B cell (primary cell): ENCODE measurements at regions not wholly inside any gene's neighbourhood (a gene's known extent, or its start where the extent isn't known, plus 50 kb on each side); places are given as distances from the start of the nearest gene placed in this dataset.

Experiments used
- ATAC-seq: fragments of 200-7000 bp; cut with Tn5 transposase; one replicate; pipeline ENCODE4 v1.10.0; 2021; ENCODE audit warnings: low read depth, mild to moderate bottlenecking, moderate number of reproducible peaks, moderate library complexity
- CTCF ChIA-PET: fragments of 350-600 bp; sonication (Branson Sonifier 250); formaldehyde crosslinking; loops from one replicate; lab custom pipeline; 2021; ENCODE audit warnings: antibody characterized with exemption, inconsistent platforms; lab: Charles Lee
- POLR2A ChIA-PET: fragments of 350-600 bp; sonication (Branson Sonifier 250); formaldehyde crosslinking; loops from one replicate; lab custom pipeline; 2021; ENCODE audit warnings: antibody characterized with exemption; lab: Charles Lee
- DNase-seq: peaks from one replicate; pipeline ENCODE4 v3.0.0; 2013
- H2AFZ ChIP-seq: 2 replicates; pipeline ENCODE4 v1.6.1; 2012; ENCODE audit warnings: mild to moderate bottlenecking, low read depth, low read length; ENCODE audit not compliant: insufficient read depth, poor library complexity, severe bottlenecking
- H3K27ac ChIP-seq, 2 donors: 1 replicate in 1 of 2; 2 replicates in 1 of 2; pipeline ENCODE4 v1.5.1; 2012 to 2013; ENCODE audit warnings: low read length in 2 of 2, mild to moderate bottlenecking in 2 of 2, moderate library complexity in 1 of 2
- H3K27me3 ChIP-seq, 4 experiments: fragments of 200-600 bp in 1 of 4; sonication (generic) in 1 of 4; replicated peaks in 1 of 4; 1 replicate in 2 of 4; 2 replicates in 2 of 4; pipeline versions ENCODE4 v1.6.1 to v1.7.0; 2013 to 2016; ENCODE audit warnings: low read length in 3 of 4, mild to moderate bottlenecking in 2 of 4, mixed read lengths in 1 of 4, moderate library complexity in 1 of 4; ENCODE audit not compliant: insufficient read depth in 4 of 4, control insufficient read depth in 3 of 4; ENCODE audit errors: control extremely low read depth in 1 of 4
- H3K36me3 ChIP-seq, 2 experiments: replicated peaks in 1 of 2; 1 replicate in 1 of 2; 2 replicates in 1 of 2; pipeline versions ENCODE4 v1.6.1 to v1.7.1; 2013; ENCODE audit warnings: low read length in 1 of 2; ENCODE audit not compliant: insufficient read depth in 2 of 2, control insufficient read depth in 1 of 2; ENCODE audit errors: control extremely low read depth in 1 of 2, extremely low read depth in 1 of 2
- H3K4me1 ChIP-seq, 2 donors: fragments of 200-600 bp in 1 of 2; sonication (generic) in 1 of 2; 1 replicate in 1 of 2; 2 replicates in 1 of 2; pipeline versions ENCODE4 v1.5.1 to v1.6.1; 2013 to 2017; ENCODE audit warnings: low read length in 2 of 2; ENCODE audit not compliant: control insufficient read depth in 2 of 2, insufficient read depth in 2 of 2
- H3K4me2 ChIP-seq: replicated peaks from 2 replicates; pipeline ENCODE3; 2012; ENCODE audit warnings: mild to moderate bottlenecking, low read depth, low read length; ENCODE audit not compliant: poor library complexity, severe bottlenecking
- H3K4me3 ChIP-seq, 5 experiments: fragments of 200-600 bp in 1 of 5; sonication (generic) in 1 of 5; 1 replicate in 3 of 5; 2 replicates in 2 of 5; pipeline versions ENCODE4 v1.5.1 to v1.7.0; 2011 to 2016; ENCODE audit warnings: low read length in 4 of 5, mild to moderate bottlenecking in 4 of 5, low read depth in 2 of 5, control low read depth in 1 of 5, moderate library complexity in 1 of 5; ENCODE audit not compliant: insufficient read depth in 1 of 5; ENCODE audit errors: control extremely low read depth in 1 of 5, extremely low read depth in 1 of 5
- H3K79me2 ChIP-seq: fragments of 200-600 bp; sonication (generic); one replicate; pipeline ENCODE4 v1.6.0; 2016; ENCODE audit warnings: low read length; ENCODE audit not compliant: control insufficient read depth, insufficient read depth
- H3K9ac ChIP-seq: fragments of 200-600 bp; sonication (generic); 2 replicates; pipeline ENCODE4 v1.6.1; 2017; ENCODE audit warnings: mild to moderate bottlenecking, low read length, moderate library complexity
- H3K9me3 ChIP-seq, 3 donors: one replicate each; pipeline versions ENCODE4 v1.6.1 to v1.7.1; 2013; ENCODE audit warnings: low read length in 2 of 3; ENCODE audit not compliant: control insufficient read depth in 2 of 3, insufficient read depth in 1 of 3; ENCODE audit errors: control extremely low read depth in 1 of 3
- H4K20me1 ChIP-seq: 2 replicates; pipeline ENCODE4 v1.6.0; 2012; ENCODE audit warnings: mild to moderate bottlenecking, low read length; ENCODE audit not compliant: insufficient read depth, control insufficient read depth, poor library complexity, severe bottlenecking
- H3K27ac Mint-ChIP-seq: one replicate; pipeline ENCODE4 v1.8.0; 2021; ENCODE audit warnings: mixed read lengths
- H3K27me3 Mint-ChIP-seq: one replicate; pipeline ENCODE4 v1.8.0; 2021; ENCODE audit warnings: mixed read lengths
- H3K4me1 Mint-ChIP-seq: one replicate; pipeline ENCODE4 v1.8.0; 2021; ENCODE audit warnings: mixed read lengths
- H3K4me3 Mint-ChIP-seq: one replicate; pipeline ENCODE4 v1.8.0; 2021; ENCODE audit warnings: mixed read lengths
- H3K9me3 Mint-ChIP-seq: one replicate; pipeline ENCODE4 v1.8.0; 2022; ENCODE audit warnings: mixed read lengths; ENCODE audit not compliant: insufficient read depth
- CTCF ChIP-seq: fragments of 200-600 bp; IDR thresholded peaks from one replicate; pipeline ENCODE4 v1.8.0; 2022; ENCODE audit warnings: antibody characterized with exemption, mild to moderate bottlenecking
- EZH2 ChIP-seq: IDR thresholded peaks from 2 replicates; pipeline ENCODE4 v1.6.1; 2012; ENCODE audit warnings: borderline replicate concordance, low read depth, mild to moderate bottlenecking, moderate library complexity, low read length; ENCODE audit not compliant: insufficient read depth, poor library complexity, severe bottlenecking
- WGBS: methylation state at CpG from one replicate; pipeline ENCODE4 v1.1.5; 2013; ENCODE audit warnings: missing lambda C conversion rate; ENCODE audit not compliant: insufficient coverage; 5-methylcytosine and 5-hydroxymethylcytosine counted together
- intact Hi-C: fragments of 100-400 bp; cut with micrococcal nuclease; formaldehyde crosslinking; loops from one replicate; pipeline ENCODE4 v1.10.0; 2022

GRCh38 chr17:72561680-72562079, 440.9 kb downstream of the SOX9 start:
- ATAC-seq, result no peak
- no peaks in the 10 kb centered on the region for H3K79me2 ChIP-seq
- no peak overlapping the region for H3K27ac ChIP-seq

More at GRCh38 chr17:72561680-72562079, 440.9 kb downstream of the SOX9 start:
- Histone ChIP-seq H4K20me1 (no peaks in the 10 kb centered on the region), H3K4me3 (no peak overlapping the region), H3K9ac (no peak overlapping the region), H3K4me1 (no peaks in the 10 kb centered on the region), H2AFZ (no peak overlapping the region), H3K9me3 (no peaks in the 10 kb centered on the region), H3K36me3 (no peaks in the 10 kb centered on the region), H3K4me2 (no peak overlapping the region), H3K27me3 (no peaks in the 10 kb centered on the region)
- TF ChIP-seq EZH2, result no peak
- TF ChIP-seq CTCF, result no peak
- H3K27ac Mint-ChIP-seq, result no peak overlapping the region
- ChIA-PET POLR2A (no interaction called here), CTCF (interaction anchor here (6.3 kb wide), 1 partner anchor 809 kb away, joined by 43 read pairs; no protein-coding TSS in a partner anchor)
- no peak overlapping the region for H3K4me3 Mint-ChIP-seq
- no peaks in the 10 kb centered on the region for H3K27me3 Mint-ChIP-seq
- WGBS, result 90% methylated on average over 3 of the region's 6 CpGs
- no peaks in the 10 kb centered on the region for H3K9me3 Mint-ChIP-seq
- H3K4me1 Mint-ChIP-seq, result no peaks in the 10 kb centered on the region
- intact Hi-C loops, result loop anchor here (5.0 to 10.0 kb wide), 2 partner anchors 596 to 693 kb away; no protein-coding TSS in a partner anchor
- no peak for DNase-seq
